Stimulated activated CD4-positive, alpha-beta T cell treated with anti-CD3 and anti-CD28 coated beads, Interleukin-4, amount 100 ng/mL, for 1 hour (primary cell): ENCODE measurements at regions not wholly inside any gene's neighbourhood (a gene's known extent, or its start where the extent isn't known, plus 50 kb on each side); places are given as distances from the start of the nearest gene placed in this dataset.

Experiments used
- DNase-seq: peaks from one replicate; pipeline ENCODE4 v3.0.0-alpha.2; 2020

DNA sequence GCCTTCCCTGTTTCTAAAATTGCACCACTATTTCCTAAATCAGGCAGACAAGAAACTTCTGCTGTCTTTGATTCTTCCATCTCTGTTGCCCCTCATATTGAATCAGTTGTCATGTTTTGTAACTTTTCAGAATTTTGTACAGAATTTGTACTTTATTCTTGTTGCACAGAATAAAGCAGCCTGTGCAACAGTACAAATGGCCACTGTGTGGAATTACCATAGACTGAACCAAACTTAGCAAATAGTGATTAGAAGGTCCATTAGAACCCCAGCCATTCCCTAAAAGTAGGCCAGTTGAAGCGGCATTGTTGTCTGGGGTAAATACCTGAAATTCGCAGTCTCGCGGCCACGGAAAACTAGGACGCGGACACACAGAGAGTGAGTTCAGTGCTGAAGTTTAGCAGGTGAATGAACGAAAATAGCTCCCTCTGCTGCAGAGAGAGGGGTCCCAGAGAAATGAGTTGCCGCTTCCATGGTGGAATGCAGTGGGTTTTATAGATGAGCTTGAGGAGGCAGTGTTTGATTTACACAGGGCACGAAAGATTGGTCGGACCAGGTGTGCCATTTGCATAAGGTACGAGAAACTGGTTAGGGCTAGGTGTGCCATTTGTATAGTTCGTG is 71.8 kb downstream of the C4orf33 start:
- DNase-seq = no peak

- DNase-seq = no peak
Measured at GRCh38 chr4:129172181-129172580, 76.2 kb downstream of the C4orf33 start.

DNA sequence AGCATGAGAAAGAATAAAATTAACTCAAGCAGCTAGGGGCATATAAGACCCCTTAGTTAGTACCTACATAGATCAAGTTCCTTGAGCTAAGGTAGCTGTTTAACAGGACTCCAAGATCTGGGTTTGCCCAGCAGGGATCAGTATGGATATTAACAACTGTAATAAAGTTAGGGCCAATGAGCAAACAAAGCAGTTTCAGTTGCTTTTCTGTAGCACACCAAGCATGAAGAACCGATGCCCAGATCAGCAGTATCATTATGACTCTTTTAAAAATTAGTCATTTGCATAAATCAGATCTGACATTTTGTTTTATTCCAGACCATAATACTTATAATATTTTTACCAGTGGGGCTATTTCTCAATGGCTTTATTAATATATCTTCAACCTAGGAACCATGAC is 80.9 kb downstream of the C4orf33 start:
- DNase-seq = no peak

- DNase-seq = no peak
Measured at GRCh38 chr4:129179276-129179675, 83.3 kb downstream of the C4orf33 start.

- DNase-seq = no peak
Measured at GRCh38 chr4:129189630-129190029, 93.7 kb downstream of the C4orf33 start.

DNA sequence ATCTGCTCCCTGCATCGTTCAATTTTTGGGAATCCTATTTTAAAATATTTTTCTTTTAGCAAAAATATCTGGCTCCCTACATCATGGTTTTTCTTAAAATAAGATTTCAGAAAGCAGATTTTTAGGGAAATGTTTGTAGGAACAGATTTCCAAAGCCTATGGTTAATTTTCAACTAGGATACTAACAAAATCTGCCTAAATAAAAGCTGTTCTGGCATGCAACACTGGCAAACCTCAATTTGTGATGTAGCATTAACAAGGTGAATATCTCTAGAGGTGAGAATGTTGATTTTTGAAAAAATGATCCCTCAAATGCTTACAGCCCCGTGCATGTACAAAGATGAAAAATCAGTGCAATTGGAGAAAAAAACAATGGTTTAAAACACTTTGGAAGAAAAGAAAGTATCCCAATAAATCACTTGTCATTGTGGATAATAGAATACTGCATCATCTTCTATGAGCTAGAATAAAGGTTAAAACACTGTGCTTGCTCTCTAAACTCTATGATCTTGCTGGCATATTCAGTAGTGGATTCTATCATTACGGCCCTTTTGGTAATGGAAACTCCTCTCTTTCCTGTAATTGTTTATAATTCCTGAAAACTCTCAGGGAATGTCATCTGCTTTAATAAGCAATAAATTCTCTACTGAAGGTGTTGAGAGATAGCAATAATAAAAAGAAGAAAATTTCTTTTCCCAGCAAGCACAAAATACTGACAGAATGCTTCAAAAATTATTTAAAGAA is 97.6 kb downstream of the C4orf33 start:
- no peak for DNase-seq

GRCh38 chr4:129208481-129208880 is 112.5 kb downstream of the C4orf33 start:
- DNase-seq = no peak

GRCh38 chr4:129213692-129214091 is 117.7 kb downstream of the C4orf33 start:
- no peak for DNase-seq

DNA sequence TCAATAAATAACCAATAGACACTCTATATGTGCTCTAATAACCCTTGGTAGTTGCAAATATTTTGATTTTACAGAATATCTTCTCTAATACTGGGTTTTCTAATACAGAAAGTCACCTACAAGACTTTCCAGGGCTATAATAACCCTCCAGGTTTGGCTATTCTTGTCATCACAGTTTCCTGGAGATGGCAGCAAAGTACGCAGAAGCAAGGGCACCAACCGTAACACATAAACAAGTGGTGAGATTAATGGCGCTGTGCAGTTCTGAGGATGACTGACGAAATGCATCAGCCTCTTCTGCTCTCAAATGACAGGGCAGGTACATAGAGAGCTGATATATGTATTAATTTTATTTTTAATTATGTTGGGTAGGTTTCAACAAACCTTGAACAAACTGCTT is 122.4 kb downstream of the C4orf33 start:
- no peak for DNase-seq

- DNase-seq = no peak
Measured at GRCh38 chr4:129218897-129219296, 122.9 kb downstream of the C4orf33 start.

DNA sequence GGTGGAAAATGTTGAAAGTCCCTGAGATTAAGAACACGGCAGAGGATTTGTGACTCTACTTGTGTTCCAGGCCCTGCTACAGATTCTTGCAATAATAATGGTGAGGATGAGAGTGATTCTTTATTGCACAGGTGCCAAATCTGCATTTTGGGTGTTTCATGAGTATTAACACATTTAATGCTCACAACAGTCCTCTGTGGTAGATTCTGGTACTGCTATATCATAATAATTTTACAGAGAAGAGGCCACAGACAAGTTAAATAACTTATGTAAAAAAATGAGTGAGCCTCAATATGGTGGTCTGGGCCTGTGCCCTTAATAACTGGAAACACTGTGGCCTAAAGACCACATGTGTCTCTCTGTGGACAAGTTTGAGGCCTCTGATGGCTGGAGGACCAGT is 124.3 kb downstream of the C4orf33 start:
- no peak for DNase-seq

GRCh38 chr4:129223945-129224344 is 128.0 kb downstream of the C4orf33 start:
- no peak for DNase-seq

DNA sequence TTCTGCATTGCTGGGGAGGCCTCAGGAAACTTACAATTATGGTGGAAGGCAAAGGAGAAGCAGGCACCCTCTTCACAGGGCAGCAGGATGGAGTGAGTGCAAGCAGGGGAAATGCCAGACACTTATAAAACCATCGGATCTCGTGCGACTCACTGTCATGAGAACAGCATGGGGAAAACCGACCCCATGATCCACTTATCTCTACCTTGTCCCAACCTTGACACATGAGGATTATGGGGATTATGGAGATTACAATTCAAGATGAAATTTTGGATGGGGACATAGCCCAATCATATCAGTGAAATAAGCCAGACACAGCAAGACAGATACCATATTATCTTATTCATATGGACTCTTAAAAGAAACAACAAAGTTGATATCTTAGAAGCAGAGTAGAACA is 134.9 kb downstream of the C4orf33 start:
- DNase-seq = no peak

DNA sequence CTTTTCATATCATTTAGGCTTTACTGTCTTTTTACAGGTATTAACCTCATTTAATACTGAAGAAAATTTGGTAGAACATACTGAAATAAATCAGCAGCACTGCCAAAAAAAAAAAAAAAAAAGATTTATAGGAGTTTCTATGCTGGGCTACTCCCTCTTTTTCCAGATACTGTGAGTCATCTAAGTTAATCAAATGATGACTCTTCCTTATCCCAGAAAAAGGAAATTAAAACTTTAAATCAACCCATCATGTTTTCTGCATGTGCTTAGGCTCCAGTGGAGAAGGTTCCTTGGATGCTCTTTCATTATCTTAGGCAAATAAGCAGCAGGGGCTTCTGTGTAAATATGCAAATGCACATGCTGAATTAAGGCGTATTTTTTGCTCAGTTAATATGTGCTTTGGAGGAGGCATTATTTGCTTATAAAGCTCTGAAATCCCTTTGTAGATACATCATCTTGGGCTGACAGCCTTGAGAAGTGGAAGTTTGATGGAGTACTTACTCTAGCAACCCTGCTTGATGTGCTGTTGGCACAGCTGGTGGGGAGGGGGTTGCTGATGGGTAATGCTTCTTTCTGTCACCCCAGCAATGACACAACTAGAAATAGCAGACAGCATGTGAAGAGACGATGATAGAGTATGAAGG is 136.1 kb downstream of the C4orf33 start:
- no peak for DNase-seq

- DNase-seq = no peak
Measured at GRCh38 chr4:129232589-129233337, 136.8 kb downstream of the C4orf33 start.

DNA sequence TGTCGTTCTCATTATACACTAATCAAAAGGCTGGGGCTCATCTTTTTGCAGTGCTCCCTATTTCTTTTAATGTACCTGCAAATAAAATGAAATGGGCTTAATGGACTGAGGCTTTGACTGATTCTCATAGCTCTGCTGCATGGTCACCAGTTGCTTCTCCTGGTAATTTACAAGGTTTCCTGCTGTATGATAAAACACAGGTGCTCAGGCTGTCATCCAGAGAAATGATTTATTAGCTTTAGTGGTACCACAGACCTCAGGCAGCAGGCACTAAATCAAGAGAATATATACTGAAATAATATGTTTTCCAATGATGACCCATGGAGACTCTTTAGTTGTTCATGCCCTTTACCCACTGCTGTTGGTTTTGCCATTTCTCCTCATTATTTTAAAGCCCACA is 137.7 kb downstream of the C4orf33 start:
- DNase-seq = no peak

DNA sequence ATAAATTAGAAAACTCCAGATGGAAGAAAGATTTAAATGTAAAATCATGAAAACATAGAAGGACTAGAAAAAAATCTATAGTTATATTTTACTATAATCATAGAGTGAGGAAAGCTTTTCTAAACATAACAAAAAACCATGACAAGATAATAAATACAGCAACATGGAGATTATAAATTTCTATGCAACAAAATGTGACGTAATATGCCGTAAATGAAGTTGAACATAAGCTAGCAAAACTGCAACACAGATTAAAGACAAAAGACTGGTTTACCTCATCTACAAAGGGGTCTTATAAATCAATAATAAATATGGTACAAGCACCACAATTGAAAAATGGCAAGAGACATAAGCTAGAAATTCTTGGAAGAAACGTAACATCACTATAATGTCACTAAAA is 140.4 kb downstream of the C4orf33 start:
- no peak for DNase-seq

DNA sequence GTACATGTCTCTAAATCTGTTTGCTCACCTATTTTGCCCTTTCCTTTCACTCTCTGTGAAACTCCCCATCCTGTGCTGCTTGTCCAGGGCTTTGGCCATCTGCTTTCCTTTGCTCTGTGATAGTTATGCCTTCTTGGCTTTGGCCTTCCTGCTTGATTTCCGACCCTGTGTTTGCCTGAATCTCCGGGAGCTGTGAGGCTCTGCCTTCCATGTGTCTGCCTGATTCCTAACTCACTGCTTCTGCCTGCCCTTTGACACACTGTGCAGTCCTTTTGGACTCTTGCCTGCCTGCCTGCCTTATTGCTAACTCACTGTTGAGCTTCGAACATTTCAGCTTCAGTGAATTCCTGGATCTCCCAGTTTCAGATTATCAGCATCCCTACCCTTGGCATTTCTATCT is 143.1 kb downstream of the C4orf33 start:
- no peak for DNase-seq

DNA sequence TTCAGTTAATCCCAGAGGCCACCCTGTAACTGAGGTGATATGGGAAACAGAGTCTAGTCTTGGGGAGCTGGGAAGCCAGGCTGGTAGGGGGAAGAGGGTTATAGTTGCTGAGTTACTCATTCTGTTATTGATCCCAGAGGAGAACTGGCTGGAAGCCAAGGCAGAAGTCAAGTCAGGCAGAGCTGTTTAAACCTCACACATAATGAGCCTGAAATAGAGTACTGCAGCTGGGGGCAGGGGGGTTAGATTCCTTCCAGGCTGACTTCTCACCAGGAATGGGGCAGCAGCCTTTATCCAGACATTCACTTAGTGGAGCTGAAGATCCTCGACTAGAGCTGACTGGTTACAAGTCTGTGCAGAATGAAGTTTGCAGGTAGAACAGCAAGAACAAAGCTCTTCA is 144.9 kb downstream of the C4orf33 start:
- no peak for DNase-seq

DNA sequence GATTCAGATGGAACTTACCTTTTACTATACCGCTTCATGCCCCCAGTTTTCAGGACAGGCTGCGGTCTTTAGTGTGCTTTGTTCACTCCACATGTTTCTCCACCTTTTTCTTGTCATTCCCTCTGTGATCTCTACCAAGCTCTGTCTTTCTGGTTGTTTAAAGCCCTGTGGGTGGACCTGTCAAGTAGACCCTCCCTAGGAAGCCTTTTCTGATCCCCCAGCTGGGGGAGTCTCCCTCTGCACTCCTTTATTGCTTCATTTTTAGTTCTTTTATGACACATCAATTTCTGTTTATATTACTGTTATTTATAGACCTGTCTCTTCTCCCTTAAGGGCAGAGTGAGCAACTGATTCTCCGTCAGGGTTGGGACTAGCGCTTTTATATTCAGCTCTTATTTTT is 150.2 kb downstream of the C4orf33 start:
- no peak for DNase-seq

- no peak for DNase-seq
Measured at GRCh38 chr4:129246910-129247461, 151.0 kb downstream of the C4orf33 start.

DNA sequence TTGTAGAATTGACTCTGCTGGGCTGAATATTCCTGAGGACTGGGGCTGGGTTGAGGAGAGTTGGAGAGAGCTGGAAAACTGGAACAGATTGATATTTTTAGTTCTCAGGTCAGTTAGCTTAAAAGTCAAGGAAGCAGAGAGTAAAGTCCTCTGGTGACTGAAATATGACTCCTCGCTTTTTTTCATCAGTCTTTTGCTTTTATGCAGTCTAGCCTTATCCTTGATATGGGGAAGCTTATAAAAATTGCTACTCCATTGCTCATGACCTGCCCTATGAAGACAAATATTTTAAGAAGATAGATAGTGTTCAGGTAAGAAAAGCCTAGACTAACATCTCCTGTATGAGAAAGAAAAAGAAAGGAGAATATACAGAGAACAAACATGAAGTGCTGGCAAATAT is 152.7 kb downstream of the C4orf33 start:
- no peak for DNase-seq

DNA sequence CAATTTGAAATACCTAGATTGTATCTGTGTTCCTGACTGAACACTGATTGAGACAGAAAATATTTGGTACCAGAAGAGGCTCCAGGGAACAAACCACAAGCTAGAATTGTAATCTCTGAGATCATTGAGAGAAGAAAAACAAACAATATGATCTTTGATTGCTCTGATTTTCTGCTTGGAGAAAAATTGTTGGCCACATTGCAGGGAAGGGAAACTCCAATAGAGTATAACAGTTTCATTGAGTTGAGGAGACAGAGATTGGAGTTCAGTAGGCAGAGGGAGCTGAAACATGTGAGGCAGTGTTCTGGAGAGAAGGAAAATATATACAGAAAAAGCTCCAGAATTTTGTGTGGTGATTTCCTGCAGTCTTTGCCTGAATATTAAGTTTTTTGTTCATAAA is 158.2 kb downstream of the C4orf33 start:
- DNase-seq = no peak
